ENCODE measurements at regions not wholly inside any gene's neighbourhood (a gene's known extent, or its start where the extent isn't known, plus 50 kb on each side); places are given as distances from the start of the nearest gene placed in this dataset.

DNA sequence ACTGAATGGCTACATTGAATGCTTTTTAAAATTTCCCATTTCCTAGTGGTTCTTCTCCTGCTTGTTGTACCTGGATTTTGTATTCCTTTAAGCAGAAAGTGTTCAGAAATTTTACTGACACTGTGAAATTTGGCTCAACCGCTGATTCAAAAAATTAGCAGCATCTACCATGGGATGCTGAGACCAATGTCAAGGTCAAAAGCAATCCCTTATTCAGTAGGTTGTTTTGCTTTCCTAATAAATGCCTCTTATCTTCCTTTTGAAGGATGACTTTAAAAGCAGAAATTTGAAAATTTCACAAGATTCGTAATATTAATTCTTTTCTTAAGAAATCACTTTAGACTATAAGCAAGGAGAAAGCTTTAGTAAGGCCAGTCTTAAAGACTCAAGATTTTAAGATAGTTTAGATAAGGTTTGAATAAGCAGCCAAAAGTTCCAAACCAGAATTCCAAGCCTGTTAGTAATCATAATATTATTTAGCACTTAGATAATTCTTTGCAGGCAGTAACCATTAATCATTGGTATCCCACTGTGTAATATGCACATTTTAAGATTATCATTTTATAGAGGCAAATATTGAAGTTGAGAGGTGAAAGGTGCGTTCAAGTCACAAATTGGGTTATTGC, 508.8 kb downstream of the ANKRD50 start:
- TF ChIP-seq, protein P1, sequence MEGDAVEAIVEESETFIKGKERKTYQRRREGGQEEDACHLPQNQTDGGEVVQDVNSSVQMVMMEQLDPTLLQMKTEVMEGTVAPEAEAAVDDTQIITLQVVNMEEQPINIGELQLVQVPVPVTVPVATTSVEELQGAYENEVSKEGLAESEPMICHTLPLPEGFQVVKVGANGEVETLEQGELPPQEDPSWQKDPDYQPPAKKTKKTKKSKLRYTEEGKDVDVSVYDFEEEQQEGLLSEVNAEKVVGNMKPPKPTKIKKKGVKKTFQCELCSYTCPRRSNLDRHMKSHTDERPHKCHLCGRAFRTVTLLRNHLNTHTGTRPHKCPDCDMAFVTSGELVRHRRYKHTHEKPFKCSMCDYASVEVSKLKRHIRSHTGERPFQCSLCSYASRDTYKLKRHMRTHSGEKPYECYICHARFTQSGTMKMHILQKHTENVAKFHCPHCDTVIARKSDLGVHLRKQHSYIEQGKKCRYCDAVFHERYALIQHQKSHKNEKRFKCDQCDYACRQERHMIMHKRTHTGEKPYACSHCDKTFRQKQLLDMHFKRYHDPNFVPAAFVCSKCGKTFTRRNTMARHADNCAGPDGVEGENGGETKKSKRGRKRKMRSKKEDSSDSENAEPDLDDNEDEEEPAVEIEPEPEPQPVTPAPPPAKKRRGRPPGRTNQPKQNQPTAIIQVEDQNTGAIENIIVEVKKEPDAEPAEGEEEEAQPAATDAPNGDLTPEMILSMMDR (conservative IDR thresholded peaks at IDR 0.05) = no peak
- no peak for TF ChIP-seq ZFX (IDR thresholded peaks at IDR 0.05)
